AG09319 (cell line): ENCODE measurements at regions not wholly inside any gene's neighbourhood (a gene's known extent, or its start where the extent isn't known, plus 50 kb on each side); places are given as distances from the start of the nearest gene placed in this dataset.

ENCODE experiments used
- DNase-seq: peaks from one replicate; pipeline ENCODE4 v3.0.0-alpha.2; 2010; ENCODE audit warnings: low read depth; ENCODE audit errors: extremely low read depth
- CTCF ChIP-seq: IDR thresholded peaks from 2 replicates; pipeline ENCODE4 v1.5.1; 2011; ENCODE audit warnings: low read depth, mild to moderate bottlenecking, inconsistent platforms, low read length, moderate library complexity

GRCh38 chr7:91692800-91693199, 187.7 kb downstream of the MTERF1 start:
- no peak for DNase-seq
- TF ChIP-seq CTCF = no peak

GRCh38 chr7:91694351-91694841, 186.1 kb downstream of the MTERF1 start:
- no peak for DNase-seq
- TF ChIP-seq CTCF = no peak

GRCh38 chr7:91710881-91711280, 169.6 kb downstream of the MTERF1 start:
- no peak for TF ChIP-seq CTCF
- DNase-seq = no peak

- DNase-seq = no peak
- TF ChIP-seq CTCF = no peak
Measured at GRCh38 chr7:91713669-91714068, 166.8 kb downstream of the MTERF1 start.

- no peak for DNase-seq
- no peak for TF ChIP-seq CTCF
Measured at GRCh38 chr7:91717681-91718470, 162.6 kb downstream of the MTERF1 start.

- DNase-seq = no peak
- no peak for TF ChIP-seq CTCF
Measured at GRCh38 chr7:91719008-91719407, 161.5 kb downstream of the MTERF1 start.

GRCh38 chr7:91720260-91720937, 160.1 kb downstream of the MTERF1 start:
- no peak for TF ChIP-seq CTCF
- no peak for DNase-seq
